Upper lobe of left lung (tissue), 6 donors: ENCODE measurements at regions not wholly inside any gene's neighbourhood (a gene's known extent, or its start where the extent isn't known, plus 50 kb on each side); places are given as distances from the start of the nearest gene placed in this dataset.

Source experiments
- ATAC-seq, 2 donors: fragments of 200-7000 bp; cut with Tn5 transposase; one replicate each; pipeline ENCODE4 v1.9.1; 2022; ENCODE audit warnings: mild to moderate bottlenecking in 2 of 2, moderate library complexity in 2 of 2; ENCODE audit not compliant: low FRiP score in 2 of 2
- DNase-seq, 2 donors: peaks; one replicate each; pipeline ENCODE4 v3.0.0-alpha.2; 2019 to 2020
- H3K27ac ChIP-seq, 4 donors: fragments of 200-600 bp; sonication (generic); one replicate each; pipeline ENCODE4 v1.5.1; 2016 to 2019
- H3K27me3 ChIP-seq, 4 donors: fragments of 200-600 bp; sonication (generic); one replicate each; pipeline ENCODE4 v1.5.1; 2017 to 2019
- H3K36me3 ChIP-seq, 4 donors: fragments of 200-600 bp; sonication (generic); one replicate each; pipeline ENCODE4 v1.5.1; 2016 to 2019
- H3K4me1 ChIP-seq, 4 donors: fragments of 200-600 bp; sonication (generic); one replicate each; pipeline ENCODE4 v1.5.1; 2018 to 2019
- H3K4me3 ChIP-seq, 4 donors: fragments of 200-600 bp; sonication (generic); one replicate each; pipeline ENCODE4 v1.5.1; 2017 to 2019; ENCODE audit warnings: mild to moderate bottlenecking in 2 of 4, moderate library complexity in 1 of 4
- H3K9me3 ChIP-seq, 4 donors: fragments of 200-600 bp; sonication (generic); one replicate each; pipeline ENCODE4 v1.5.1; 2018 to 2019
- CTCF ChIP-seq, 6 experiments: fragments of 450-650 bp in 4 of 6; fragments of 200-600 bp in 2 of 6; sonication (generic) in 2 of 6; IDR thresholded peaks; one replicate each; pipeline ENCODE4 v1.5.1; 2016 to 2019; ENCODE audit warnings: antibody characterized with exemption in 6 of 6
- EP300 ChIP-seq, 4 donors: sonication (generic); formaldehyde crosslinking; IDR thresholded peaks; one replicate each; pipeline ENCODE4 v1.5.1; 2017; ENCODE audit warnings: antibody characterized with exemption in 4 of 4, control low read depth in 2 of 4
- POLR2A ChIP-seq, 4 donors: fragments of 450-650 bp; IDR thresholded peaks; one replicate each; pipeline ENCODE4 v1.5.1; 2016 to 2017; ENCODE audit warnings: antibody characterized with exemption in 4 of 4, mild to moderate bottlenecking in 2 of 4
- POLR2AphosphoS5 ChIP-seq, 2 donors: sonication (generic); formaldehyde crosslinking; IDR thresholded peaks; one replicate each; pipeline ENCODE4 v1.5.1; 2017; ENCODE audit warnings: antibody characterized with exemption in 2 of 2
- WGBS, 2 donors: methylation state at CpG; one replicate each; pipeline ENCODE4 v1.1.5; 2017 to 2018; 5-methylcytosine and 5-hydroxymethylcytosine counted together
- donor health status: DM: no; HTN: no; CAD: no; lungs with moderate emphysema.
- donor health status: DM: no; HTN: yes; CAD: no; lungs with severe emphysema.

GRCh38 chr1:5628416-5628815 lies 363.8 kb downstream of the NPHP4 start:
- no peak overlapping the region for H3K4me3 ChIP-seq
- no peak overlapping the region for H3K27ac ChIP-seq
- H3K4me1 ChIP-seq = no peaks in the 10 kb centered on the region
- no peaks in the 10 kb centered on the region for H3K36me3 ChIP-seq
- TF ChIP-seq EP300 (IDR thresholded peaks at IDR 0.05) (no peak), POLR2AphosphoS5 (IDR thresholded peaks at IDR 0.05) (no peak), POLR2A (IDR thresholded peaks at IDR 0.05) (no peak)
- WGBS, 2 donors = 77 to 81% methylated on average over 2 of the region's 2 CpGs
- no peak for ATAC-seq
- H3K27me3 ChIP-seq = no peaks in the 10 kb centered on the region
- no peaks in the 10 kb centered on the region for H3K9me3 ChIP-seq
- no peak for DNase-seq

GRCh38 chr1:5623399-5623798 lies 368.8 kb downstream of the NPHP4 start:
- Histone ChIP-seq H3K27ac (no peak overlapping the region), H3K36me3 (no peaks in the 10 kb centered on the region), H3K27me3 (no peaks in the 10 kb centered on the region), H3K4me3 (no peak overlapping the region), H3K9me3 (no peaks in the 10 kb centered on the region), H3K4me1 (no peaks in the 10 kb centered on the region)
- ATAC-seq = no peak
- 65 to 78% methylated on average over 6 of the region's 6 CpGs for WGBS, 2 donors
- DNase-seq = no peak
- no peak for TF ChIP-seq EP300 (IDR thresholded peaks at IDR 0.05)

- no peak overlapping the region for H3K4me3 ChIP-seq
- ATAC-seq (no peak), DNase-seq (no peak)
- no peak overlapping the region for H3K27ac ChIP-seq
- no peaks in the 10 kb centered on the region for H3K36me3 ChIP-seq
- H3K4me1 ChIP-seq = no peaks in the 10 kb centered on the region
- H3K27me3 ChIP-seq = no peaks in the 10 kb centered on the region
- H3K9me3 ChIP-seq = no peaks in the 10 kb centered on the region
- no peak for TF ChIP-seq CTCF (IDR thresholded peaks at IDR 0.05)
- no peak for TF ChIP-seq POLR2A (IDR thresholded peaks at IDR 0.05)
- TF ChIP-seq EP300 (IDR thresholded peaks at IDR 0.05) = no peak
- TF ChIP-seq POLR2AphosphoS5 (IDR thresholded peaks at IDR 0.05) = no peak
- WGBS, 2 donors = 50 to 57% methylated on average over 7 of the region's 7 CpGs
Observed at GRCh38 chr1:5622412-5622811, 369.8 kb downstream of the NPHP4 start.

- H3K27ac ChIP-seq = no peak overlapping the region
- no peaks in the 10 kb centered on the region for H3K9me3 ChIP-seq
- H3K4me1 ChIP-seq = no peaks in the 10 kb centered on the region
- no peaks in the 10 kb centered on the region for H3K27me3 ChIP-seq
- DNase-seq (peak in 1 of 2 donors; percentile 13), ATAC-seq (no peak)
- 65 to 78% methylated on average over 3 to 8 of the region's 8 CpGs for WGBS, 2 donors
- TF ChIP-seq EP300 (IDR thresholded peaks at IDR 0.05) (no peak), POLR2AphosphoS5 (IDR thresholded peaks at IDR 0.05) (no peak), CTCF (IDR thresholded peaks at IDR 0.05) (no peak)
- H3K4me3 ChIP-seq = no peak overlapping the region
- no peaks in the 10 kb centered on the region for H3K36me3 ChIP-seq
Observed at GRCh38 chr1:5621692-5622091, 370.5 kb downstream of the NPHP4 start.

- WGBS, 2 donors = 21 to 27% methylated on average over 3 of the region's 3 CpGs
- H3K27me3 ChIP-seq = no peaks in the 10 kb centered on the region
- H3K4me1 ChIP-seq = no peaks in the 10 kb centered on the region
- H3K36me3 ChIP-seq = no peaks in the 10 kb centered on the region
- no peak for DNase-seq
- TF ChIP-seq EP300 (IDR thresholded peaks at IDR 0.05) (no peak), POLR2A (IDR thresholded peaks at IDR 0.05) (no peak), POLR2AphosphoS5 (IDR thresholded peaks at IDR 0.05) (no peak), CTCF (IDR thresholded peaks at IDR 0.05) (peak in 4 of 6 experiments; percentile 24 to 41 (median 36))
- no peak overlapping the region for H3K27ac ChIP-seq
- ATAC-seq = no peak
- H3K9me3 ChIP-seq = no peaks in the 10 kb centered on the region
- H3K4me3 ChIP-seq = no peak overlapping the region
Observed at GRCh38 chr1:5620997-5621396, 371.2 kb downstream of the NPHP4 start.

- no peak for DNase-seq
- Histone ChIP-seq H3K4me1 (no peaks in the 10 kb centered on the region), H3K4me3 (no peak overlapping the region), H3K9me3 (no peaks in the 10 kb centered on the region), H3K27ac (no peak overlapping the region), H3K36me3 (no peaks in the 10 kb centered on the region), H3K27me3 (no peaks in the 10 kb centered on the region)
- 75 to 76% methylated on average over 3 of the region's 3 CpGs for WGBS, 2 donors
- no peak for TF ChIP-seq POLR2A (IDR thresholded peaks at IDR 0.05)
- no peak for TF ChIP-seq EP300 (IDR thresholded peaks at IDR 0.05)
- TF ChIP-seq CTCF (IDR thresholded peaks at IDR 0.05) = no peak
- TF ChIP-seq POLR2AphosphoS5 (IDR thresholded peaks at IDR 0.05) = no peak
- ATAC-seq = no peak
Observed at GRCh38 chr1:5620418-5620817, 371.8 kb downstream of the NPHP4 start.
